BLaER1 treated with 17β-estradiol and CSF1 and Interleukin-3, amounts not matched to agents 10 nM and 100 nM (cell line): ENCODE measurements at regions not wholly inside any gene's neighbourhood (a gene's known extent, or its start where the extent isn't known, plus 50 kb on each side); places are given as distances from the start of the nearest gene placed in this dataset.
"Not testable (repeated sequence)": the region's sequence is repeated elsewhere in the genome, so short reads cannot be mapped to it uniquely, and the experiment has no call there.

Source experiments
- H3K27ac ChIP-seq, 11 experiments: shearing (Covaris generic); formaldehyde crosslinking; 2 replicates each; pipeline ENCODE4 v1.8.1; 2022
- H3K27me3 ChIP-seq, 11 experiments: shearing (Covaris generic); formaldehyde crosslinking; 2 replicates each; pipeline ENCODE4 v1.8.1; 2022
- H3K36me3 ChIP-seq, 11 experiments: shearing (Covaris generic); formaldehyde crosslinking; 2 replicates each; pipeline ENCODE4 v1.8.1; 2022
- H3K4me1 ChIP-seq, 10 experiments: shearing (Covaris generic); formaldehyde crosslinking; 2 replicates each; pipeline ENCODE4 v1.8.1; 2022
- H3K4me2 ChIP-seq, 11 experiments: shearing (Covaris generic); formaldehyde crosslinking; 2 replicates each; pipeline ENCODE4 v1.8.1; 2022
- H3K4me3 ChIP-seq, 10 experiments: shearing (Covaris generic); formaldehyde crosslinking; 2 replicates each; pipeline ENCODE4 v1.8.1; 2022
- H3K9ac ChIP-seq, 11 experiments: shearing (Covaris generic); formaldehyde crosslinking; 2 replicates each; pipeline ENCODE4 v1.8.1; 2022
- H3K9me3 ChIP-seq, 11 experiments: shearing (Covaris generic); formaldehyde crosslinking; replicated peaks in 1 of 11; 2 replicates each; pipeline ENCODE4 v1.8.1; 2022
- H4K20me1 ChIP-seq, 11 experiments: shearing (Covaris generic); formaldehyde crosslinking; 2 replicates each; pipeline ENCODE4 v1.8.1; 2022
- Cebpa-rat ChIP-seq, 11 experiments: shearing (Covaris generic); IDR thresholded peaks; 2 replicates each; pipeline ENCODE4 v1.8.1; 2022

- Histone ChIP-seq H3K4me2 (no peak overlapping the region), H3K27me3 (no peaks in the 10 kb centered on the region), H3K27ac (no peak overlapping the region), H4K20me1 (no peaks in the 10 kb centered on the region), H3K4me3 (no peak overlapping the region), H3K36me3 (no peaks in the 10 kb centered on the region), H3K9me3 (no peaks in the 10 kb centered on the region), H3K9ac (no peak overlapping the region), H3K4me1 (no peaks in the 10 kb centered on the region)
- no peak for TF ChIP-seq Cebpa-rat (IDR thresholded peaks at IDR 0.05)
Observed at GRCh38 chr6:114888241-114888640, 545.4 kb upstream of the HS3ST5 start.

GRCh38 chr6:114886670-114887436 lies 544.0 kb upstream of the HS3ST5 start:
- no peaks in the 10 kb centered on the region for H4K20me1 ChIP-seq
- TF ChIP-seq Cebpa-rat (IDR thresholded peaks at IDR 0.05), result no peak
- no peak overlapping the region for H3K9ac ChIP-seq
- H3K4me1 ChIP-seq, result no peaks in the 10 kb centered on the region
- H3K27ac ChIP-seq, result no peak overlapping the region
- H3K27me3 ChIP-seq, result no peaks in the 10 kb centered on the region
- no peaks in the 10 kb centered on the region for H3K9me3 ChIP-seq
- no peak overlapping the region for H3K4me2 ChIP-seq
- H3K36me3 ChIP-seq, result no peaks in the 10 kb centered on the region
- H3K4me3 ChIP-seq, result no peak overlapping the region

GRCh38 chr6:114879693-114880092 lies 536.9 kb upstream of the HS3ST5 start:
- no peaks in the 10 kb centered on the region for H3K36me3 ChIP-seq
- H3K4me1 ChIP-seq, result no peaks in the 10 kb centered on the region
- no peak overlapping the region for H3K4me3 ChIP-seq
- no peak overlapping the region for H3K4me2 ChIP-seq
- no peak overlapping the region for H3K27ac ChIP-seq
- H3K9me3 ChIP-seq, result no peaks in the 10 kb centered on the region
- no peak overlapping the region for H3K9ac ChIP-seq
- no peak for TF ChIP-seq Cebpa-rat (IDR thresholded peaks at IDR 0.05)
- no peaks in the 10 kb centered on the region for H4K20me1 ChIP-seq
- H3K27me3 ChIP-seq, result no peaks in the 10 kb centered on the region

- Histone ChIP-seq H3K9me3 (no peaks in the 10 kb centered on the region), H3K9ac (no peak overlapping the region), H3K36me3 (no peaks in the 10 kb centered on the region), H3K27ac (no peak overlapping the region), H3K4me2 (no peak overlapping the region), H3K27me3 (no peaks in the 10 kb centered on the region), H4K20me1 (no peaks in the 10 kb centered on the region), H3K4me3 (no peak overlapping the region), H3K4me1 (no peaks in the 10 kb centered on the region)
- TF ChIP-seq Cebpa-rat (IDR thresholded peaks at IDR 0.05), result no peak
Observed at GRCh38 chr6:114878091-114878490, 535.3 kb upstream of the HS3ST5 start.

GRCh38 chr6:114874410-114874809 lies 531.6 kb upstream of the HS3ST5 start:
- H3K4me2 ChIP-seq, result no peak overlapping the region

GRCh38 chr6:114865506-114865905 lies 522.7 kb upstream of the HS3ST5 start:
- H3K4me1 ChIP-seq, result peaks cover 0 to 17% (median 9%) of the 10 kb centered on the region in 10 experiments; a peak in 12 of 20 replicates
- H3K9ac ChIP-seq, H4K20me1 ChIP-seq, H3K27ac ChIP-seq, H3K9me3 ChIP-seq, H3K27me3 ChIP-seq, H3K4me2 ChIP-seq, H3K4me3 ChIP-seq, H3K36me3 ChIP-seq: not testable (repeated sequence)

More at GRCh38 chr6:114874410-114874809, 531.6 kb upstream of the HS3ST5 start:
- no peaks in the 10 kb centered on the region for H3K27me3 ChIP-seq
- no peaks in the 10 kb centered on the region for H4K20me1 ChIP-seq
- no peak for TF ChIP-seq Cebpa-rat (IDR thresholded peaks at IDR 0.05)
- no peak overlapping the region for H3K9ac ChIP-seq
- no peak overlapping the region for H3K4me3 ChIP-seq
- H3K36me3 ChIP-seq, result no peaks in the 10 kb centered on the region
- no peak overlapping the region for H3K27ac ChIP-seq
- no peaks in the 10 kb centered on the region for H3K9me3 ChIP-seq
- H3K4me1 ChIP-seq, result no peaks in the 10 kb centered on the region

GRCh38 chr6:114863610-114864009 lies 520.8 kb upstream of the HS3ST5 start:
- no peak overlapping the region for H3K4me2 ChIP-seq
- no peaks in the 10 kb centered on the region for H3K36me3 ChIP-seq
- peaks cover 0 to 17% (median 9%) of the 10 kb centered on the region in 10 experiments; a peak in 12 of 20 replicates for H3K4me1 ChIP-seq
- no peaks in the 10 kb centered on the region for H4K20me1 ChIP-seq
- no peak overlapping the region for H3K9ac ChIP-seq
- H3K9me3 ChIP-seq, result no peaks in the 10 kb centered on the region; a peak in 1 of 22 replicates
- H3K27me3 ChIP-seq, result no peaks in the 10 kb centered on the region
- TF ChIP-seq Cebpa-rat (IDR thresholded peaks at IDR 0.05), result no peak
- peak overlapping the region in 3 of 11 experiments; percentile 41 to 63 (median 47); a peak in 4 of 22 replicates for H3K27ac ChIP-seq
- H3K4me3 ChIP-seq, result no peak overlapping the region

- H3K27me3 ChIP-seq, result no peaks in the 10 kb centered on the region
- H4K20me1 ChIP-seq, result no peaks in the 10 kb centered on the region
- no peak overlapping the region for H3K9ac ChIP-seq
- H3K4me1 ChIP-seq, result peaks cover 0 to 17% (median 9%) of the 10 kb centered on the region in 10 experiments; a peak in 12 of 20 replicates
- peak overlapping the region in 4 of 11 experiments; percentile 12 to 63 (median 44); a peak in 4 of 22 replicates for H3K27ac ChIP-seq
- H3K36me3 ChIP-seq, result no peaks in the 10 kb centered on the region
- no peak for TF ChIP-seq Cebpa-rat (IDR thresholded peaks at IDR 0.05)
- no peak overlapping the region for H3K4me3 ChIP-seq
- no peaks in the 10 kb centered on the region; a peak in 1 of 22 replicates for H3K9me3 ChIP-seq
- peak overlapping the region in 8 of 11 experiments; percentile 3 to 40 (median 26); a peak in 10 of 22 replicates for H3K4me2 ChIP-seq
Observed at GRCh38 chr6:114862819-114863218, 520.0 kb upstream of the HS3ST5 start.

- Histone ChIP-seq H3K9ac (no peak overlapping the region), H3K27me3 (no peaks in the 10 kb centered on the region), H4K20me1 (no peaks in the 10 kb centered on the region)
Observed at GRCh38 chr6:114862064-114862463, 519.2 kb upstream of the HS3ST5 start.

GRCh38 chr6:114844359-114844758 lies 501.5 kb upstream of the HS3ST5 start:
- no peak overlapping the region for H3K4me3 ChIP-seq
- H3K36me3 ChIP-seq, result no peaks in the 10 kb centered on the region
- H3K9ac ChIP-seq, result no peak overlapping the region
- no peak for TF ChIP-seq Cebpa-rat (IDR thresholded peaks at IDR 0.05)
- H3K4me1 ChIP-seq, result no peaks in the 10 kb centered on the region
- H3K9me3 ChIP-seq, result no peaks in the 10 kb centered on the region
- H3K4me2 ChIP-seq, result no peak overlapping the region
- no peak overlapping the region for H3K27ac ChIP-seq
- no peaks in the 10 kb centered on the region for H4K20me1 ChIP-seq
- no peaks in the 10 kb centered on the region for H3K27me3 ChIP-seq

More at GRCh38 chr6:114862064-114862463, 519.2 kb upstream of the HS3ST5 start:
- peaks cover 0 to 17% (median 9%) of the 10 kb centered on the region in 10 experiments; a peak in 12 of 20 replicates for H3K4me1 ChIP-seq
- TF ChIP-seq Cebpa-rat (IDR thresholded peaks at IDR 0.05), result no peak
- peak overlapping the region in 3 of 11 experiments; percentile 29 to 57 (median 48); a peak in 3 of 22 replicates for H3K27ac ChIP-seq
- peak overlapping the region in 4 of 11 experiments; percentile 28 to 40 (median 30); a peak in 6 of 22 replicates for H3K4me2 ChIP-seq
- no peak overlapping the region for H3K4me3 ChIP-seq
- no peaks in the 10 kb centered on the region for H3K36me3 ChIP-seq
- no peaks in the 10 kb centered on the region; a peak in 1 of 22 replicates for H3K9me3 ChIP-seq
